SK-N-SH treated with all-trans-retinoic acid at 6 μM for 48 hours (cell line): ENCODE measurements at regions not wholly inside any gene's neighbourhood (a gene's known extent, or its start where the extent isn't known, plus 50 kb on each side); places are given as distances from the start of the nearest gene placed in this dataset.

Experiments used
- ATAC-seq: fragments of 200-7000 bp; cut with Tn5 transposase; 3 replicates; pipeline ENCODE4 v1.9.1; 2020; ENCODE audit warnings: mild to moderate bottlenecking, moderate library complexity
- ARNTL ChIP-seq: fragments of 450-650 bp; formaldehyde crosslinking; IDR thresholded peaks from 2 replicates; pipeline ENCODE4 v1.5.0; 2020; ENCODE audit warnings: low read depth, mild to moderate bottlenecking, moderate library complexity, borderline replicate concordance
- BACH2 ChIP-seq: fragments of 250-450 bp; sonication (Bioruptor Pico); IDR thresholded peaks from 2 replicates; pipeline ENCODE4 v1.9.0; 2021; ENCODE audit warnings: mild to moderate bottlenecking, borderline replicate concordance
- CSDC2 ChIP-seq: fragments of 250-450 bp; sonication (Bioruptor Pico); IDR thresholded peaks from 2 replicates; pipeline ENCODE4 v1.5.0; 2020; ENCODE audit warnings: mild to moderate bottlenecking, moderate library complexity
- CSRNP3 ChIP-seq: fragments of 250-450 bp; sonication (Bioruptor Pico); IDR thresholded peaks from 2 replicates; pipeline ENCODE4 v1.5.1; 2021; ENCODE audit warnings: mild to moderate bottlenecking, moderate library complexity
- ESRRG ChIP-seq: fragments of 250-450 bp; sonication (Bioruptor Pico); IDR thresholded peaks from 2 replicates; pipeline ENCODE4 v1.6.1; 2021; ENCODE audit warnings: mild to moderate bottlenecking
- GLIS3 ChIP-seq: fragments of 250-450 bp; sonication (Bioruptor Pico); IDR thresholded peaks from 2 replicates; pipeline ENCODE4 v1.5.0; 2020; ENCODE audit warnings: mild to moderate bottlenecking, moderate library complexity
- OSR1 ChIP-seq: fragments of 250-450 bp; sonication (Bioruptor Pico); IDR thresholded peaks from 2 replicates; pipeline ENCODE4 v1.8.0; 2022; ENCODE audit warnings: moderate library complexity, mild to moderate bottlenecking, inconsistent platforms
- PATZ1 ChIP-seq: fragments of 250-450 bp; sonication (Bioruptor Pico); IDR thresholded peaks from 2 replicates; pipeline ENCODE4 v1.8.0; 2020; ENCODE audit warnings: mild to moderate bottlenecking, moderate library complexity, borderline replicate concordance
- POU6F1 ChIP-seq: fragments of 250-450 bp; sonication (Bioruptor Pico); IDR thresholded peaks from 2 replicates; pipeline ENCODE4 v1.8.0; 2021; ENCODE audit warnings: low read depth, mild to moderate bottlenecking, moderate library complexity, borderline replicate concordance
- RARB ChIP-seq: fragments of 250-450 bp; sonication (Bioruptor Pico); IDR thresholded peaks from 2 replicates; pipeline ENCODE4 v1.8.0; 2021; ENCODE audit warnings: mild to moderate bottlenecking, moderate library complexity
- TCF4 ChIP-seq: fragments of 250-450 bp; sonication (Bioruptor Pico); IDR thresholded peaks from 2 replicates; pipeline ENCODE4 v1.8.0; 2021; ENCODE audit warnings: mild to moderate bottlenecking, moderate library complexity, borderline replicate concordance
- TOX ChIP-seq: fragments of 250-450 bp; sonication (Bioruptor Pico); IDR thresholded peaks from 2 replicates; pipeline ENCODE4 v1.8.0; 2021; ENCODE audit warnings: mild to moderate bottlenecking, moderate library complexity, borderline replicate concordance
- ZC3H10 ChIP-seq: fragments of 250-450 bp; sonication (Bioruptor Pico); IDR thresholded peaks from 2 replicates; pipeline ENCODE4 v1.5.1; 2021; ENCODE audit warnings: mild to moderate bottlenecking, moderate library complexity
- ZFP3 ChIP-seq: fragments of 250-450 bp; sonication (Bioruptor Pico); IDR thresholded peaks from 2 replicates; pipeline ENCODE4 v1.5.0; 2020; ENCODE audit warnings: mild to moderate bottlenecking, moderate library complexity
- ZFP30 ChIP-seq: fragments of 450-650 bp; formaldehyde crosslinking; IDR thresholded peaks from 2 replicates; pipeline ENCODE4 v1.5.0; 2022; ENCODE audit warnings: mild to moderate bottlenecking, moderate library complexity
- ZNF565 ChIP-seq: fragments of 450-650 bp; formaldehyde crosslinking; conservative IDR thresholded peaks from 2 replicates; pipeline ENCODE4 v1.5.0; 2020; ENCODE audit warnings: low read depth, mild to moderate bottlenecking, moderate library complexity
- ZNF8 ChIP-seq: fragments of 450-650 bp; formaldehyde crosslinking; IDR thresholded peaks from 2 replicates; pipeline ENCODE4 v1.5.0; 2020; ENCODE audit warnings: mild to moderate bottlenecking, moderate library complexity
- TF ChIP-seq, protein P1 (sequence below): fragments of 250-450 bp; sonication (Bioruptor Pico); IDR thresholded peaks from 2 replicates; pipeline ENCODE4 v1.5.0; 2020; ENCODE audit warnings: mild to moderate bottlenecking, moderate library complexity

- TF ChIP-seq OSR1 = no peak
- no peak for TF ChIP-seq ESRRG (CRISPR knock-in tag)
- no peak for TF ChIP-seq PATZ1 (CRISPR knock-in tag)
- TF ChIP-seq ZNF8 (CRISPR knock-in tag) = no peak
- TF ChIP-seq, protein P1, sequence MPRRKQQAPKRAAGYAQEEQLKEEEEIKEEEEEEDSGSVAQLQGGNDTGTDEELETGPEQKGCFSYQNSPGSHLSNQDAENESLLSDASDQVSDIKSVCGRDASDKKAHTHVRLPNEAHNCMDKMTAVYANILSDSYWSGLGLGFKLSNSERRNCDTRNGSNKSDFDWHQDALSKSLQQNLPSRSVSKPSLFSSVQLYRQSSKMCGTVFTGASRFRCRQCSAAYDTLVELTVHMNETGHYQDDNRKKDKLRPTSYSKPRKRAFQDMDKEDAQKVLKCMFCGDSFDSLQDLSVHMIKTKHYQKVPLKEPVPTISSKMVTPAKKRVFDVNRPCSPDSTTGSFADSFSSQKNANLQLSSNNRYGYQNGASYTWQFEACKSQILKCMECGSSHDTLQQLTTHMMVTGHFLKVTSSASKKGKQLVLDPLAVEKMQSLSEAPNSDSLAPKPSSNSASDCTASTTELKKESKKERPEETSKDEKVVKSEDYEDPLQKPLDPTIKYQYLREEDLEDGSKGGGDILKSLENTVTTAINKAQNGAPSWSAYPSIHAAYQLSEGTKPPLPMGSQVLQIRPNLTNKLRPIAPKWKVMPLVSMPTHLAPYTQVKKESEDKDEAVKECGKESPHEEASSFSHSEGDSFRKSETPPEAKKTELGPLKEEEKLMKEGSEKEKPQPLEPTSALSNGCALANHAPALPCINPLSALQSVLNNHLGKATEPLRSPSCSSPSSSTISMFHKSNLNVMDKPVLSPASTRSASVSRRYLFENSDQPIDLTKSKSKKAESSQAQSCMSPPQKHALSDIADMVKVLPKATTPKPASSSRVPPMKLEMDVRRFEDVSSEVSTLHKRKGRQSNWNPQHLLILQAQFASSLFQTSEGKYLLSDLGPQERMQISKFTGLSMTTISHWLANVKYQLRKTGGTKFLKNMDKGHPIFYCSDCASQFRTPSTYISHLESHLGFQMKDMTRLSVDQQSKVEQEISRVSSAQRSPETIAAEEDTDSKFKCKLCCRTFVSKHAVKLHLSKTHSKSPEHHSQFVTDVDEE (CRISPR knock-in tag) = no peak
- no peak for TF ChIP-seq ZFP30 (CRISPR knock-in tag)
- no peak for TF ChIP-seq ZNF565 (CRISPR knock-in tag)
- no peak for TF ChIP-seq ARNTL (CRISPR knock-in tag)
- no peak for TF ChIP-seq ZC3H10
- TF ChIP-seq CSRNP3 (CRISPR knock-in tag) = no peak
- no peak for TF ChIP-seq POU6F1 (CRISPR knock-in tag)
- TF ChIP-seq BACH2 = no peak
- TF ChIP-seq, all 23 proteins: peak for 0
- peak; percentile 80 for ATAC-seq
These were observed 188.4 kb downstream of the ADAMTS15 start for GRCh38 chr11:130636722-130637464.

- no peak for TF ChIP-seq ZC3H10
- TF ChIP-seq TCF4 (CRISPR knock-in tag) = no peak
- no peak for TF ChIP-seq CSRNP3 (CRISPR knock-in tag)
- TF ChIP-seq, protein P1 (CRISPR knock-in tag) = no peak
- TF ChIP-seq OSR1 = no peak
- TF ChIP-seq GLIS3 (CRISPR knock-in tag) = no peak
- TF ChIP-seq BACH2 = no peak
- no peak for TF ChIP-seq CSDC2
- no peak for TF ChIP-seq TOX (CRISPR knock-in tag)
- TF ChIP-seq POU6F1 (CRISPR knock-in tag) = no peak
- TF ChIP-seq ZFP3 (CRISPR knock-in tag) = no peak
- no peak for TF ChIP-seq PATZ1 (CRISPR knock-in tag)
- no peak for TF ChIP-seq RARB (CRISPR knock-in tag)
- no peak for ATAC-seq
These were observed 189.1 kb downstream of the ADAMTS15 start for GRCh38 chr11:130637566-130637965.
